HG03342 (cell line): ENCODE measurements at regions not wholly inside any gene's neighbourhood (a gene's known extent, or its start where the extent isn't known, plus 50 kb on each side); places are given as distances from the start of the nearest gene placed in this dataset.

Experiments
- ATAC-seq: cut with Tn5 transposase; IDR thresholded peaks from one replicate; pipeline ENCODE4 v1.9.1; 2021; ENCODE audit warnings: mild to moderate bottlenecking, moderate library complexity; ENCODE audit not compliant: unreplicated experiment

- ATAC-seq: no peak
These were observed 59.4 kb upstream of the SLC7A11 start for GRCh38 chr4:138301536-138301935.

- ATAC-seq: no peak
These were observed 58.5 kb upstream of the SLC7A11 start for GRCh38 chr4:138300616-138301015.

GRCh38 chr4:138299881-138300280 is 57.7 kb upstream of the SLC7A11 start:
- no peak for ATAC-seq

- ATAC-seq: no peak
These were observed 56.7 kb upstream of the SLC7A11 start for GRCh38 chr4:138298866-138299265.

- no peak for ATAC-seq
These were observed 56.3 kb upstream of the SLC7A11 start for GRCh38 chr4:138298431-138298830.

GRCh38 chr4:138297743-138298405 is 55.7 kb upstream of the SLC7A11 start:
- no peak for ATAC-seq

GRCh38 chr4:138292321-138292720 is 50.2 kb upstream of the SLC7A11 start:
- ATAC-seq: no peak
